Right lung (tissue), 2 donors: ENCODE measurements at regions not wholly inside any gene's neighbourhood (a gene's known extent, or its start where the extent isn't known, plus 50 kb on each side); places are given as distances from the start of the nearest gene placed in this dataset.
A peak's percentile ranks its signal among the peaks of the same experiment; 100 is the strongest.

ENCODE experiments used
- DNase-seq, 2 donors: peaks; one replicate each; pipeline ENCODE4 v3.0.0-alpha.2; 2013

DNA sequence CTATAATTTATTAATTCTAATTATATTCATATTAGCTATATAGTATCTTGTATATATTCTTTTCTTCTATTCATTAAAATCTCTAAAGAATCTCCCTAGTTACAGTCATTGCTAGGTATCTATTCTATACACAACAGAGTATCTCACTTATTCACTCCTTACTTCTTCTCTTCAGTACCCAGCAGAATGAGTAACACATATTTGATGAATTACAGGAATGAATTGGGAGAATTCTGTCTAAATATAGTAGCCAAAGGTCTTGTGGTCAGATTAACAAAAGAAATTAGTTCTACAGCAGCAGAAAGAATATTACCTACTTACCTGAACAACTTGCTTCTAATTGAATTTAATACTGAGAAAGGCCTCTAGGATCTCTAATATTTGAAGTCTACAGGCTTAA lies 758.0 kb upstream of the ZEB2 start:
- DNase-seq: no peak

DNA sequence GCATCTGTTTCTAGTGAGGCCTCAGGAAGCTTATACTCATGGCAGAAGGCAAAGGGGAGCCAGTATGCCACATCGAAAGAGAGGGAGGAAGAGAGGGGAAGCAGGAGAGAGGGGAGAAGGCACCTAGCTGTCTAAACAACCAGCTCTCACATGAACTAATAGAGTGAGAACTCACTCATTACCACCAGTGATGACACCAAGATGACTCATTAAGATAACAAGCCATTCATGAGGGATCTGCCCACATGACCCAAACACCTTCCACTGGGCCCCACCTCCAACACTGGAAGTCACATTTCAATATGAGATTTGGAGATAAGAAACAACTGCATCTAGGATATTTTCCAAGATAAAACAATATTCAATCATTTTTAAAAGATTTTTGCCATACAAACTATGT lies 753.9 kb upstream of the ZEB2 start:
- no peak for DNase-seq

GRCh38 chr2:145268931-145269330 lies 749.0 kb upstream of the ZEB2 start:
- DNase-seq: no peak

- DNase-seq: no peak
Measured at GRCh38 chr2:145267451-145267850, 747.5 kb upstream of the ZEB2 start.

DNA sequence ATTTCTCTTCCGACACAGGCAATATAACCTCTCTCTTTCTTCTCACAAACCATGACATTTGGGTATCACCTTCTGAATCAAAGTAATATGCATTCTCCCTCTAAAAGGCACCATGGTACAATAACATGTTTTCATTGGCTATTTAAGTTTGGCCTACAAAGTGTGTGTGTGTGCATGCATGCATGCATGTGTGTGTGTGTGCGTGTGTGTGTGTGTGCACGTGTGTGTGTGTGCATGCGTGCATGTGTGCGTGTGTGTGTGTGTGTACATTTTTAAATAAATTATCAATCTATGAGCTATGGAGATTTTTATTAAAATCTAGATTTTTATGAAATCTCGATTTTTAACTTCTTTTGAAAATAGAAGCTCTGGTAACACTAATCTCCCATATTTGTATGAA lies 745.3 kb upstream of the ZEB2 start:
- DNase-seq: no peak

DNA sequence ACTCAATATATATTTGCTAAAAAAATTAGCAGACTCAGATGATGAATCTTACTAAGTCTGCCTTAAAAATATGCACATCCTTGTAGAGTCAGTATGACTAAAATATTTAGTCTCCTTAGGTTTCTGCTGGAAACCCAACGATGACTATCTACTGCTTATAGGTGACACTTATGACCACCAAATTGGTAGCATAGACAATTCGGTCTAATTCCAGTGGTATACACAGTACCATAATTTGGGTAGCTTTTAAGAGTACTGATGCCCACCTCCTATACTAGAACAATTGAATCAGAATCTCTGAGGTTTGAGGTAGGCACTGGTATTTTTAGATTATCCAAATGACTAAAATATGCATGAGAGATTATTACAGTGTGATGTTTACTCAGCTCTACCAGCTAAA lies 740.8 kb upstream of the ZEB2 start:
- no peak for DNase-seq

GRCh38 chr2:145260081-145260480 lies 740.2 kb upstream of the ZEB2 start:
- DNase-seq: no peak

DNA sequence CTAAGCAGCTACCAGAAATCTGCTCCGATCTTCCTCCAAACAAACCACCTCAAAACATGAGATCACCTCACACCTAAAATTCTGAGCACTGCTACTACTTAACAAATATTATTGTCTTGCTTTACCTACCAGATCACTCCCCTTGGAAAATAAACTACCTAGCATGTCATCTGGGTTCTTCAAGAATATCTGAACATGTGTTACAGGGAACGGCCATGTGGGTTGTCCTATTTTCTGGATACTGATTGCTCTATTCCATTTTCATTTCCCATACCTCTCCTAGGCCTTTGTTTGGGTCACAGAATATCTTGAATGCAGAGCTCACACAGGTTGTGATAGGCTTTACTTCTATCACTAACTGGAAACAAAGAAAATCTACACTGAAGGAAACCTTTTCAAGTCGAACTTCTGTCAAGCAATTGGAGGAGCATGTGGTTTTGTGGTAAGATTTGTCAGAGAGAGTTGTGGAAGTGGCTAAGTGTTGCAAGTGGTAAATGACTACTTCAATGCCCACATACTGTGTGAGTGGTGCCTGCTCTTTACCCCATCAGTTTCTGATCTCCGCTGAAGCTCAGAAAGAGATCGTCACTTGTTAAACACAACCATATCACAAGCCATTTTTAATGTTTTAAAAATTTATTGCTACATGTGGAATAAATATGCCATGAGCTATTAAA lies 739.1 kb upstream of the ZEB2 start:
- no peak for DNase-seq

DNA sequence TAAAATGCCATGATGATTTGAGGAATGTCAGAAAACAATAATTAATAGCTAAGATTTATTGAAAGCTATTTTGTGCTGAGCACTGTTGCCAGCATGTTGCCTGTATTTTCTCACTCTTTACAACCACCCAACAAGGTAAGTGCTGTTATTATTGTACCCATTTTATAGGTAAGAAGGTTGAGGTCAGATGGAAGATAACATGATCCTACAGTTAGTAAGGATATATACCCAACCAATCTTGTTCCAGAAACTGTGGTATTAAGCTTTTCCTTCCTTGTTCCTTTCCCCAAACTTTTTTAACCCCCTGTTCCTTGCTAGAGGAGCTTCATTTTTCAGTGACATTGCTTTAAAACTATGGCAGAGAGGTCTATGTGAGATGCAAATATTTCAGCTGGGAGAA lies 738.0 kb upstream of the ZEB2 start:
- no peak for DNase-seq

GRCh38 chr2:145256551-145256950 lies 736.6 kb upstream of the ZEB2 start:
- peak in 1 of 2 donors; percentile 1 for DNase-seq

DNA sequence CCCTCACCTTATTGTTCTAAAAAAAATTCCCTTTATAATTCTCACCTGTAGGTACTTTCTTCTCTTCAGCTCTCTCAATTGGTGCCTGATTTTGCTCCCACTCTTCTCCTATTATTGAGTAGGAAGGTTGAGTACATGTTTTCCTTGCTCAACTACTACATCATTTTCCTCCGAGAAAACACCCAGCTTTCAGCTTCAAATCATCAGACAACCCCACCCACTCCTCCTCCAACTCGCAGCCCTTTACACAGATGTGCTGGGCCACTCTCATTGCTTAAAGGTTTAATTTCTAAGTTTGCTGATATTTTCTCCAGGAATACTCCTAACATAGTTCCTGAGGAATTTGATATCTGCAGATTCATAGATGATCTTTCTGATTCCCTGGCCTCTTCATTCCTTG lies 734.4 kb upstream of the ZEB2 start:
- no peak for DNase-seq

DNA sequence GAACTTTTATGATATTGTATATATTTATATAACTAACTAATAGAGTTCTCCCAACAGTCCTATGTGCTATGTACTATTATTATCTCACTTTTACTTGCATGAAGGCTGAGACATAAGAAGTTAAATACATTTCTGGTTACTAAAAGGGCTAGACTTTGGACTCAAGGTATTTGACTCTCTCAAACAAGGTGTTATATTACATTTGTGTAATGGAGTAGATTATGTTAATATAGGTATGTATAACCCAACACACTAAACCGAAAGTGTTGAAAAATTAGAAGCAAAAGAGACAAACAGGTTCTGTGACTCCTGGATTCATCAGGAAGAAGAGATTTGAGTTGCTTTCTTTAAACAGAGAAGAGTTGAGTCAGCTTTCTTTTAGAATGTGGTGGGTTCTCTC lies 733.6 kb upstream of the ZEB2 start:
- no peak for DNase-seq

GRCh38 chr2:145245268-145245870 lies 725.5 kb upstream of the ZEB2 start:
- no peak for DNase-seq

- no peak for DNase-seq
Measured at GRCh38 chr2:145235312-145235711, 715.4 kb upstream of the ZEB2 start.

DNA sequence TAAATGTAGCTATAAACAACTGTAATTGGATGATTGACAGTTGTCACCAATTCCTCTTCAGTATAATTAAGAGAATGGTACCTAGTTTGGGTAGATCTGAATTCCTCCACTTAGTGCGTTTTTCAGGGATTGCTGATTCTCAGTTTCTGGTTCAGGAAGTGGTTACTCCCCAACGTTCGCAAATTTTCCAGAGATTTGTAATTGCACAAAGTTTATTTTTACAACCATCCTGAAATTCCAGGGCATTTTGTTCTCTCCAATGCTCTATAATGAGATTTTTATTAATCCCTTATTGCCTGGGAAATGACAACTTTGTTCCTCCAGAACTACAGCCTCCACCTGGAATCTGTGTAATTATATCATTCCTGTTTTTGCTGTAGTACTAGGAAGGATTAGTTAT lies 710.6 kb upstream of the ZEB2 start:
- no peak for DNase-seq

- no peak for DNase-seq
Measured at GRCh38 chr2:145228506-145228905, 708.6 kb upstream of the ZEB2 start.

DNA sequence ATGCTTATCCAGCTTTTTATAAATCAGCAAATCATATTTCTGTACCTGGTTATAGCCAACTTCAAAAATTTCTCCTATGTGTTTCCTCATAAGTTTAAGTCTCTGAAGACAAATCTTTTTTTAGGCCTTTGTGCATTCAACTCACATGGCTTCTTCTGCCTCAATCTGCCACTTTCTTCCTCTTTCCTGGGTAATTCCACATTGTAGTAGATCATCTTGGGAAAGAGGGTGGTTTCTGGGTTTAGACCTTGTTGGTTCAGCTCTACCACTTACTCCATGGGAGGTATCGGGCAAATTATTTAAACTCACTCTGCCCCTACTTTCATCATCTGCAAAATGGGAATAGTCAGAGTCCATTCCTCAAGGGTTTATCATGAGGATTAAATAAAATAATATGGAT lies 707.0 kb upstream of the ZEB2 start:
- DNase-seq: no peak

- no peak for DNase-seq
Measured at GRCh38 chr2:145221516-145221915, 701.6 kb upstream of the ZEB2 start.

GRCh38 chr2:145221032-145221431 lies 701.1 kb upstream of the ZEB2 start:
- DNase-seq: no peak

DNA sequence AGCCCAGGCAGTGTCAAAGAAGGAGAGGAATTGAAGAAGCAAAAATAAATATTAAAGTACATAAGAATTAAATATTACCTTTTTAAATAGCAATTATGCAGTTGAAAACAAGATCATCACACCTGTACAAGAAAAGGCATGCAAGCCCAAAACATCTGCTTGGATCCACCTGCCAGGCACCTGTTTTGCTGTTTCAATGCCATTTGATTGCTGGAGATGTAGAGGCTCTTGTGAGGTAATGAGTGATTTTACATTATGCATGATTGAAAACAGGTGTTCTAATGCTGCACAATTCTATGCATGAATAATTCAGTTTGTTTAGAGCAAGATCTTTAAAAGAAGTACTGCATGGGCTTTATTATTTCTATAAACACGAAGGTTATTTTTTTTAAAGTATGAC lies 700.6 kb upstream of the ZEB2 start:
- DNase-seq: no peak

- DNase-seq: no peak
Measured at GRCh38 chr2:145207884-145208283, 688.0 kb upstream of the ZEB2 start.

- DNase-seq: no peak
Measured at GRCh38 chr2:145206496-145207281, 686.8 kb upstream of the ZEB2 start.

DNA sequence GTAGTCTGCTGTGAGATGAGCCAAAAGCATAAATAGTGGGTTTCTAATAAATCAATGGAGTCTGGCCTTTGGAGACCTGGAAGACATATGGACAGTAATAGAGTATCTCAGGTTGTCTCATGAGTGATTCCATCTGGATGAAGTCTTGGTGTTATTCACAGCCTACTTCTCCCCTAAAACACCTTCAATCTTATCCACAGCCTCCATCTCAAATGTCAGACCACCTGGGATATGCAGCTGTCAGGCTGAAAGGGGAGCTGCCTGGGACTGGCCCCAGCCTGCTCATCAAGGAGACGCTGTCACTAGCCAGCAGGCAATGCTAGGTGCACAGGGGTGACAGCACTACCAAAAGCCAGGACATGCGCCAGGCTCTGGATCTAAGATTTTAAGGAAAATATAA lies 684.0 kb upstream of the ZEB2 start:
- DNase-seq: no peak
